Common myeloid progenitor, CD34-positive (primary cell): ENCODE measurements at regions not wholly inside any gene's neighbourhood (a gene's known extent, or its start where the extent isn't known, plus 50 kb on each side); places are given as distances from the start of the nearest gene placed in this dataset.
"Not testable (repeated sequence)": the region's sequence is repeated elsewhere in the genome, so short reads cannot be mapped to it uniquely, and the experiment has no call there.

Source experiments
- CTCF ChIA-PET: fragments of 350-600 bp; sonication (Branson Sonifier 250); formaldehyde crosslinking; loops from one replicate; lab custom pipeline; 2021; ENCODE audit warnings: antibody characterized with exemption; lab: Charles Lee
- POLR2A ChIA-PET: fragments of 350-600 bp; sonication (Branson Sonifier 250); formaldehyde crosslinking; loops from one replicate; lab custom pipeline; 2021; ENCODE audit warnings: antibody characterized with exemption; lab: Charles Lee
- DNase-seq, 3 donors: peaks; one replicate each; pipeline versions ENCODE4 v3.0.0 to v3.0.0-alpha.2; 2013
- H3K27ac ChIP-seq, 2 experiments: 1 replicate in 1 of 2; 2 replicates in 1 of 2; pipeline ENCODE4 v1.7.0; 2013; ENCODE audit warnings: inconsistent platforms in 2 of 2, low read length in 2 of 2, mild to moderate bottlenecking in 2 of 2, low read depth in 1 of 2, moderate library complexity in 1 of 2; ENCODE audit not compliant: severe bottlenecking in 2 of 2, insufficient read depth in 1 of 2, poor library complexity in 1 of 2
- H3K27me3 ChIP-seq, 5 experiments: replicated peaks in 2 of 5; 1 replicate in 3 of 5; 2 replicates in 2 of 5; pipeline versions ENCODE4 v1.6.1 to v1.7.0; 2013; ENCODE audit warnings: low read length in 4 of 5, mild to moderate bottlenecking in 2 of 5, moderate library complexity in 2 of 5, inconsistent platforms in 1 of 5; ENCODE audit not compliant: insufficient read depth in 5 of 5, control insufficient read depth in 4 of 5
- H3K36me3 ChIP-seq, 4 experiments: 1 replicate in 2 of 4; 2 replicates in 2 of 4; pipeline versions ENCODE4 v1.6.1 to v1.7.0; 2013; ENCODE audit warnings: low read length in 3 of 4, control low read depth in 1 of 4, mild to moderate bottlenecking in 1 of 4; ENCODE audit not compliant: control insufficient read depth in 4 of 4, insufficient read depth in 4 of 4
- H3K4me1 ChIP-seq, 4 experiments: 1 replicate in 3 of 4; 2 replicates in 1 of 4; pipeline versions ENCODE4 v1.6.1 to v1.7.1; 2013; ENCODE audit warnings: low read length in 3 of 4, mild to moderate bottlenecking in 3 of 4, control low read depth in 1 of 4, inconsistent platforms in 1 of 4, moderate library complexity in 1 of 4; ENCODE audit not compliant: control insufficient read depth in 4 of 4, insufficient read depth in 4 of 4; ENCODE audit errors: control extremely low read depth in 1 of 4
- H3K4me3 ChIP-seq, 7 experiments: 1 replicate in 4 of 7; 2 replicates in 3 of 7; pipeline versions ENCODE4 v1.5.1 to v1.7.0; 2013; ENCODE audit warnings: mild to moderate bottlenecking in 7 of 7, low read length in 6 of 7, moderate library complexity in 6 of 7, inconsistent platforms in 2 of 7, low read depth in 2 of 7, control low read depth in 1 of 7; ENCODE audit not compliant: insufficient read depth in 4 of 7, control insufficient read depth in 1 of 7; ENCODE audit errors: extremely low read depth in 1 of 7
- H3K9me3 ChIP-seq, 5 experiments: 1 replicate in 4 of 5; 2 replicates in 1 of 5; pipeline versions ENCODE4 v1.6.1 to v1.7.1; 2013; ENCODE audit warnings: low read length in 4 of 5, mild to moderate bottlenecking in 2 of 5, inconsistent platforms in 1 of 5, low read depth in 1 of 5, moderate library complexity in 1 of 5; ENCODE audit not compliant: control insufficient read depth in 4 of 5, insufficient read depth in 2 of 5; ENCODE audit errors: control extremely low read depth in 1 of 5
- WGBS: methylation state at CpG from one replicate; pipeline ENCODE4 v1.1.5; 2013; ENCODE audit not compliant: insufficient coverage; 5-methylcytosine and 5-hydroxymethylcytosine counted together

DNA sequence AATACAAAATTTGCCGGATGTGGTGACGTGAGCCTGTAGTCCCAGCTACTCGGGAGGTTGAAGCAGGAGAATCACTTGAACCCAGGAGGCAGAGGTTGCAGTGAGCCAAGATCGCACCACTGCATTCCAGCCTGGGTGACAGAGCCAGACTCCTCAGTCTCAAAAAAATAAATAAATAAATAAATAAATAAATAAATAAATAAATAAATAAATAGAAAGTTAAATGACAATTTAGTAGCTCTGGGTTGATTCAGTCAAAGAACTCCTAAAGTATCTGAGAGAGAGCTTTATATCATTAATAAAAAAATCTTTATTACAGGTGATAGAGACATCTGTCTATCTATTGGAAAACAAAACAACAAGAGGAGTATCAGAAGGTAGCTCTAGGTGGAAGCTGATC, 798.4 kb downstream of the CENPC start:
- H3K36me3 ChIP-seq, H3K27me3 ChIP-seq, CTCF ChIA-PET, POLR2A ChIA-PET, H3K27ac ChIP-seq, H3K4me1 ChIP-seq, H3K4me3 ChIP-seq, DNase-seq, H3K9me3 ChIP-seq: not testable (repeated sequence)
- 96% methylated on average over 3 of the region's 4 CpGs for WGBS

DNA sequence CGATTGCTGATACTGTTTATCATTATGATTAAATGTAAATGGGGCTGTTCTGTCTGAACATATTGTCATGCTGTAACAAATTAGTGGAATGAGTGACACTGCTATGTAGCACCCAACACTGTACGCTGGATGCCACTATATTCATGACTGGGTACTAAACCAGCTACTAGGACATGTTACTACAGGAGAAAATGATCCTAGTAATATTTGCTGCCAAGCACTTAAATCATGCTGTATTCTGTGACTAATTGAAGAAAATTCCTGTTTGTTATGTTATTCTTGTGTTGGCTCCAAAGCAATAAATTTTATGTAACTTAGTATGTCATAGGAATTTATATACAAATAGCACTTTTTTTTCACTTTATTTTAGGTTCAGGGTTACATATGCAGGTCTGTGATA, 804.2 kb downstream of the CENPC start:
- ChIA-PET POLR2A (no interaction called here), CTCF (no interaction called here)
- 100% methylated on average over 2 of the region's 2 CpGs for WGBS
- Histone ChIP-seq H3K27me3 (no peaks in the 10 kb centered on the region), H3K27ac (no peak overlapping the region), H3K4me1 (no peaks in the 10 kb centered on the region), H3K4me3 (no peak overlapping the region), H3K9me3 (no peaks in the 10 kb centered on the region), H3K36me3 (no peaks in the 10 kb centered on the region)
- no peak for DNase-seq

DNA sequence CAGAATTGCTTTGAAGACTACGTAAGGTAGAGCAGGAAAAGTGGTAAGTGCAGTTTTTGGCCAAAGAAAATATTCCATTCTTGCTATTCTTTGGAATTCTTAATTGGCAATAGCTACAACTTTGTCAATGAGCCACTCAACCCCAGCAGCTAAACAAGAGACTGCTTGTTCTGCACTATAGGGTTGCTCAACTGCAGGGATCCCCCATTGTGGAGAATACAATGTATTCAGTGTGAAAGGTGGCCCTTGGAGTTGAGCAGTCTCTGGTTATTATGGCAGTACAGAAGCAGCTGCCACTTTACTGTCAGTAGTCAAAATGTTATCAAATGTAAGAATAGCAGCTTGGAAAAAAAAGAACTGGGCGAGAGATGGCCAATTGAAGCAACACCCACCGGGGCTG, 808.7 kb downstream of the CENPC start:
- H3K36me3 ChIP-seq: no peaks in the 10 kb centered on the region
- H3K4me1 ChIP-seq: no peaks in the 10 kb centered on the region
- no peaks in the 10 kb centered on the region for H3K9me3 ChIP-seq
- 100% methylated on average over 2 of the region's 3 CpGs for WGBS
- no peak overlapping the region for H3K4me3 ChIP-seq
- no peaks in the 10 kb centered on the region for H3K27me3 ChIP-seq
- H3K27ac ChIP-seq: no peak overlapping the region
- no peak for DNase-seq
- ChIA-PET CTCF (interaction anchor here (0.8 kb wide), 1 partner anchor 12 kb away, joined by 3 read pairs; no protein-coding TSS in a partner anchor), POLR2A (no interaction called here)

DNA sequence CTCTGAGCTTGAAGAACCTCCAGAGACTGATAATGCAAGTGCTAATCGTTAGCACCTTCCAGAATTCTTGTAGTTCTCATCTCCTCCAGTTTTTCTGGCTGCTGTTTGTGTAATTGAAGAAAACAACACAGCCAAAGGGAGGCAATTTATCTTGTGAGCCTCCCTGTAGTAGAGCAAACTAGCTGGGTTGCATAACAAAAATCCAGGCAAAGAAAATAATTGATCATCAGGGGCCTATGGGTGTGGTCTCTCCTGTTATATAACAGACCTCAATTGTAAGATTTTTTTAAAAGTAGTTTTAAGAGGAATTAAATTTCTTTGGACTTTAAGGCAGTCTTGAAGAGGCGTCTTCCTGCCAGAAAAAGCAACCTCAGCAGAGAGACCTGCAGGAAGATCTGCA, 817.0 kb downstream of the CENPC start:
- H3K36me3 ChIP-seq: no peaks in the 10 kb centered on the region
- no peaks in the 10 kb centered on the region for H3K4me1 ChIP-seq
- DNase-seq: no peak
- H3K9me3 ChIP-seq: no peaks in the 10 kb centered on the region
- 60% methylated on average over 1 of the region's 2 CpGs for WGBS
- H3K4me3 ChIP-seq: no peak overlapping the region
- ChIA-PET CTCF (no interaction called here), POLR2A (no interaction called here)
- no peak overlapping the region for H3K27ac ChIP-seq
- no peaks in the 10 kb centered on the region for H3K27me3 ChIP-seq

DNA sequence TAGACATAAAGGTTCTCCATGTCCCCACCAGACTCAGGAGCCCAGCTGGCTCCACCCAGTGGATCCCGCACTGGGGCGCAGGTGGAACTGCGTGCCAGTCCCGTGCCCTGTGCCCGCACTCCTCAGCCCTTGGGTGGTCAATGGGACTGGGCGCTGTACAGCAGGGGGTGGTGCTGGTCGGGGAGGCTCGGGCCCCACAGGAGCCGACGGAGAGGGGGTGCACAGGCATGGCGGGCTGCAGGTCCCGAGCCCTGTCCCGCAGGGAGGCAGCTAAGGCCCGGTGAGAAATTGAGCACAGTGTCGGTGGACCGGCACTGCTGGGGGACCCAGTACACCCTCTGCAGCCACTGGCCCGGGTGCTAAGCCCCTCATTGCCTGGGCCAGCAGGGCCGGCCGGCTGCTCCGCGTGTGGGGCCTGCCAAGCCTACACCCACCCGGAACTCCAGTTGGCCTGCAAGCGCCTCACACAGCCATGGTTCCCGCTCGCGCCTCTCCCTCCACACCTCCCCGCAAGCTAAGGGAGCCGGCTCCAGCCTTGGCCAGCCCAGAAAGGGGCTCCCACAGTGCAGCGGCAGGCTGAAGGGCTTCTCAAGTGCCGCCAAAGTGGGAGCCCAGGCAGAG, 832.9 kb downstream of the CENPC start:
- H3K27ac ChIP-seq, POLR2A ChIA-PET, H3K27me3 ChIP-seq, H3K9me3 ChIP-seq, DNase-seq, CTCF ChIA-PET, H3K4me1 ChIP-seq, H3K4me3 ChIP-seq, H3K36me3 ChIP-seq: not testable (repeated sequence)
- 97% methylated on average over 17 of the region's 30 CpGs for WGBS

DNA sequence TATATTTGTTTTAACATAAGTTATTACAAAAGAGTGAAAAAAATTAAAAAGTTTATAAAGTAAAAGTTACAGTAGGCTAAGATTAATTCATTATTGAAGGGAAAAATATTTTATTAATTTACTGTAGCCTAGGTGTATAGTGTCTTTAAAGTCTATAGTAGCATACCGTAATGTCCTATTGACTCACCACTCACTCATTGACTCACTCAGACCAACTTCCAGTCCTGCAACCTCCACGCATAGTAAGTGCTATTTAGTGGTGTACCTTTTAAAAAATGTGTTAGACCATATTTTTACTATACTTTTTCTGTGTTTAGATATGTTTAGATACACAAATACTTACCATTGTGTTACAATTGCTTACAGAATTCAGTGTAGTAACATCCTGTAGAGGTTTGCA, 841.1 kb downstream of the CENPC start:
- no peaks in the 10 kb centered on the region for H3K36me3 ChIP-seq
- no peak for DNase-seq
- POLR2A ChIA-PET: no interaction called here

DNA sequence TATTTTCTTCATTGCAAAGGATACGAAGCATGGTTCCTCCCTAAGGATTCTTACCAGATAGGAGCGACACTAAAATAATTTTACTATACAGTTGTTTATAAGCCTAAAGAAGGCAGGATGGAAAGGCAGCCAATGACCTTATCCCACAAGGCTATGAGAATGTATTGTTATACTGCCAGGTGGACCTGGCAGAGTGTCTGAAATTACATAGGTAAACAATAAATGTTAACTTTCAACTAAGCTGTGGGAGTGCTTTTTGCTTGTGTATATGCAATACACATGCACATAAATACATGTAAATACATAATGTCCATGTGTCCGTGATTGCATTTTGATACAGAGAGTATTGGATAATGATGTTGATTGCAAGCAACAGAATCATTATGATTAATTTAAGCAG, 850.6 kb downstream of the CENPC start:
- Histone ChIP-seq H3K4me1 (no peaks in the 10 kb centered on the region), H3K27me3 (no peaks in the 10 kb centered on the region), H3K27ac (no peak overlapping the region), H3K36me3 (no peaks in the 10 kb centered on the region), H3K4me3 (no peak overlapping the region), H3K9me3 (peaks cover 0 to 1% (median 0%) of the 10 kb centered on the region in 5 experiments)
- WGBS: no CpG with 5 or more reads among the region's 3 CpGs
- ChIA-PET POLR2A (no interaction called here), CTCF (no interaction called here)
- DNase-seq: no peak

More for the DNA sequence above, 841.1 kb downstream of the CENPC start:
- Histone ChIP-seq H3K9me3 (no peaks in the 10 kb centered on the region), H3K4me3 (no peak overlapping the region), H3K27ac (no peak overlapping the region), H3K27me3 (no peaks in the 10 kb centered on the region), H3K4me1 (no peaks in the 10 kb centered on the region)
- WGBS: no CpG with 5 or more reads among the region's 2 CpGs
- CTCF ChIA-PET: no interaction called here
